Stimulated activated CD4-positive, alpha-beta T cell treated with anti-CD3 and anti-CD28 coated beads, Interleukin-15, amount 100 ng/mL, for 48 hours (primary cell): ENCODE measurements at regions not wholly inside any gene's neighbourhood (a gene's known extent, or its start where the extent isn't known, plus 50 kb on each side); places are given as distances from the start of the nearest gene placed in this dataset.
"Not testable (repeated sequence)": the region's sequence is repeated elsewhere in the genome, so short reads cannot be mapped to it uniquely, and the experiment has no call there.

ENCODE experiments used
- DNase-seq, 2 donors: peaks; one replicate each; pipeline ENCODE4 v3.0.0-alpha.2; 2020; ENCODE audit warnings: low read depth in 2 of 2

DNA sequence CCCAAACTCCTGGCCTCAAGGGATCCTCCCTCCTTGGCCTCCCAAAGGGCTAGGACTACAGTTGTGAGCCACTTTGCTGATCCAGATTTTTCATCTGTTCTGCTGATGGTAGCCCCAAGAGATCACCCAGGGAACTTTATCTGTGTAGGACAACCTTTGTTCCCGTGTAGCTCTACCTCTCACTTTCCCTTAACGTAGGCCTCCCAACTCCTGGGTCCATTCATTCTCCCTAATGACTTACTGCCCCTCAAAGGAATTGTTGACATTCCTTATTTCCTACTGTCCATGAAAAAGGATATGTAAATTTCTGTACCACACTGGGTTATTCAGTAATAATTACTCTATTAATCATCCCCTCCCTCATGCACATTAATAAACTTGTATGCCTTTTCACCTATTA, 51.0 kb upstream of the PHF24 start:
- no peak for DNase-seq

DNA sequence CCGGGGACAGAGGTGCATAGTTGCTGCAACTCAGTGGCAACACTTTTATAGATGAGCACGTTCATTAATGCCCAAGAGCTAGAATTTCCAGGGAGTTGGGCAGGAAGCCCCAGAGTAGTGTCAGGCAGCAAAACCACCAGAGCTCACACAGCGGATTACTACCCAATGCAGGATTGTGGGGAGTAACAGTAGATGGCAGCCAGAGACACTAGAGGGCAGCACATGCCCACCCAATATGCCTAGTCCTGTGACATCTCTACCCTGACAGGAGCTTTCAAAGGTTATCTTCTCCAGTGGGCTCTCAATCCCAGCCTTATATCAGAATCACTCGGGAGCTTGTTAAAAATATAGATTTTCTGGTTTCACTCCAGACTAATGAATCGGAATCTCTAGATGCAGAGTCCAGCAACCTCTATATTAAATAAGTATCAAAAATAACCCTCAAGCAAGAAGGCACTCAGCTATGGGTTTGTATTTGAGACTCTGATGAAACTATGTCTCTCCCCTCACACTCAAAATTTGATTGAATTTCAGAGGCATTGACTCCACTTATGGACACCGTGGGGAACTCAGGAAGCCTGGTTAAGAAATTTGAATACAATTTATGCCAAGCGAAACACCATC, 58.4 kb upstream of the PHF24 start:
- DNase-seq: peak; percentile 63 to 71

DNA sequence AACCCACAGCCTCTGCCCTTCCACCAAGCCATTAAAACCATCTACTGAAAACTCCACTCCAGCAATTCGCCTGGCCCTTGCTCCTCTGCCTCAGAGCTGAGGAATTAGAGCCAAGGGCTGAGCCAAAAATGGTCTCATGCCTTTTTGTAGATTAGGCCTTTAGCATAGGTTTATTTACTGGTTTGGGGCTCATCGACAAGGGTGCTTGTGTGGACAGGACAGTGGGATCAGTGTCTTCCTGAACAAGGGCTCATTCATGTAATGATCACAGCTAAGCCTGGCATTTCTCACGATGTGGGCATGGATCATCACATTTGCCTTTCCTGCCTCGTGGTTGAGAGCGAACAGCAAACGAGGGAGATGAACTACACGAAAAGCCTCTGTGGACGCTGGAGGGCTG, 59.2 kb upstream of the PHF24 start:
- DNase-seq: no peak

DNA sequence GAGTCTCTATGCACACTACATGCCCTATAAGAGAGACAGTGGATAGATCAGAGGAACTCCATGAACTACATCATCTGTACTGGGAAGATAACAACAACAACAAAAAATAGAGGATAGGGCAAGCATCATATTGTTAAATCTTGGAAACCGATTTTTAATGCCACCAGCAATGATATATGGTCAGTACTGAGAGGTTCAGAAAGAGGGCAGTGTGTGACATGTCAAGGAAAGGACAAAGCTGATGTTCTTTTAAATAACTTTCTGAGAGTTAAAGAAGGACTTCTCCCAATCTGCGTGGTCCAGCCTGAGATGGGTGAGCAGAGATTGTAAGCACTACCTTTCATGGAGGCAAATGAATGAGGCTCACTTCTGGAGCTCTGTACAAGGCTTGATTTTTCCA, 62.0 kb upstream of the PHF24 start:
- no peak for DNase-seq

DNA sequence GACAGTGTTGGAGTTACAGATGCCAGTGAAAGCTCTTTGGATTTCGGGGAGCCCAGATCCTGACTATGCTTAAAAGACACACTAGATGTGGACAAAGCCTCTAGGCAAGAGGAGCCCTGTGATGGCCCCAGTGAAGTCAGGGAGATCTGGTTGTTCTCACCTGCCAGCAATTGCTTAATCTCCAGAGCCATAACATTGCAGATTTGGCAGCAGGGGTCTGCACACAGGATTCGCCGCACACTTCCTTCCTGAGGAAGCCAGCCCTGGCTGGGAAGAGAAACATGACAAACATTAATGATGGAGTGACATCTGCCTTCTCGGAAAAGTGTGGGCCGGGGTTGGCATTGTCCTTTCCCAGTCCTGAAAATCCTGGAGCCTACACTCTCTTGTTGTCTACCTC, 65.2 kb upstream of the PHF24 start:
- no peak for DNase-seq

DNA sequence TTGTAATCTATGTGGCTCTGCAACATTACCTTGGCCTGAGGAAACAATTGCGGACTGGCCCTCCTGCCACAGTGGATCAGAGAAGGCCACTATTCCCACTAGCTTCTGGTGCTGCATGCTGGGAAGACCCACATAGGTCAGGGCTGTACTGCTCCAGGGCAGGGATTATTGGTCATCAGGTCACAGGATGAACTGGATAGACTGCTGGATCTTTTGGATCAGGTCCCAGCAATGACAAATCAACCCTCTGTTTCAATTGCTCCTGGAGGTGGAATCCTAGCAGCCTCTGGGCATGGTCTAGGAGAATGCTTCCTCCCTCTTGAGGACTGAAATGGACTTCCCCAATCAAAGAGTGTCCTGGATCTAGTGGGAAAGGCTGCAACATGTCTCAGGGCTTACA, 66.7 kb upstream of the PHF24 start:
- DNase-seq: no peak

DNA sequence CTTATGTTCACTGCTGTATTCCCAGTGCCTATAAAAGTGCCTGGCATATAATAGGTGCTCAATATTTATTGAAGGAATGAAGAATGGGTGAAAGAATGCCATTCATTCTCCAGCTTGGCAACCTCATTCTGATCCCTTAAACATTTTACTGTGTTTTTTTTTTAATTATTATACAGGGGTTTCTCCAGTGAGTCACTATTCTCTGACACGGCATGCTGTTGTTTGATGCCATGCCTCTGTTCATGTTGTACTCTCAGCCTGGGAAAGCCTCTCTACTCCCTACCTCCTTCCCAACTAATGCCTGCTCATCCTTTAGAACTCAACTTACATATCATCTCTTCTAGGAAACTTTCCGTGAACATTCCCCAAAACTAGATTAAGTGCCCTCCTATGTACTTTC, 70.2 kb upstream of the PHF24 start:
- DNase-seq: no peak

DNA sequence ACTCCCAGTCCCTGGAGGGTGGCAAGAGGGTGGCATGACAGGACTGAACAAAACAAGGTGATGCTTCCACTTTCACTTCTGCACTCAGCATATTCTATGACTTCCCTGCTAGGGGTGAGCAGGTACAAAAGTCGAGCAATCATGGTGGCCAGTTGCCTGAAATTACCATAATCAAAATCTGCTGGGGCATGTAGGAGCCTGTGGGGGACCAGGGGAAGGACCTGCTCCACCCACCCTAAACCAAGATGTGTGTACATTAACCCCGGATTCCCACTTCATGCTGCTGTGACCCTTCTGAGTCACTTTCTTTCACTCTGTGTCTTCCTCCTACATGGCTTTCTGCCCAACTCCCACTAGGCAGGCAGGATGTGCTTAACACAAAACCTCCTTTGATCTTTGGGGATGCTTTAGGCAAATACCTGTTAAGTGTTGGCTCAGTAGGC, 73.3 kb upstream of the PHF24 start:
- peak; percentile 10 to 26 for DNase-seq

DNA sequence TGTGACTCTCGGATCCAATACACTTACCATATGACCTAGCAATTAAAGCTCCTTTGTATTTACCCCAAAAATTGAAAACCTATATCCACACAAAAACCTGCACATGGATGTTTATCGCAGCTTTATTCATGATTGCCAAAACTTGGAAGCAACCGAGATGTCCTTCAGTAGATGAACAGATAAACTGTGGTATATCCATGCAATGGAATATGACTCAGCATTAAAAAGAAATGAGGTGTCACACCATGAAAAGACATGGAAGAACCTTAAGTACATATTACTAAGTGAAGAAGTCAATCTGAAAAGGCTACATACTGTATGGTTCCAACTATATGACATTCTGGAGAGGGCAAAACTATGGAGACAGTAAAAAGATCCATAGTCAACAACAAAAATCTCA, 82.0 kb upstream of the PHF24 start:
- DNase-seq: no peak

DNA sequence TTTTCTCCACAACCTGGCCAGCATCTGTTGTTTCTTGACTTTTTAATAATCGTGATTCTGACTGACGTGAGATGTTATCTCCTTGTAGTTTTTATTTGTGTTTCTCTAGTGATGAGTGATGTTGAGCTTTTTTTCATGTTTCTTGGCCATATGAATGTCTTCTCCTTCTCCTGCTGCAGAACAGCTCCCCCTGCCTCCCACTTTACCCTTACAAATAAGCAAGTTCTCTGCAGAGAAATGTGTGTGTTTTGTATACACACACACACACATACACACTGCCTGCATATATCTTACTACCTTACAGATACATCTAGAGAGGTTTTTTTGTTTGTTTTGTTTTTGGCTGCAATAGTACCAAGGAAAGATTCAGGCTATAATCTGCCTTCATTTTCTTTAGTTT, 88.7 kb upstream of the PHF24 start:
- no peak for DNase-seq

DNA sequence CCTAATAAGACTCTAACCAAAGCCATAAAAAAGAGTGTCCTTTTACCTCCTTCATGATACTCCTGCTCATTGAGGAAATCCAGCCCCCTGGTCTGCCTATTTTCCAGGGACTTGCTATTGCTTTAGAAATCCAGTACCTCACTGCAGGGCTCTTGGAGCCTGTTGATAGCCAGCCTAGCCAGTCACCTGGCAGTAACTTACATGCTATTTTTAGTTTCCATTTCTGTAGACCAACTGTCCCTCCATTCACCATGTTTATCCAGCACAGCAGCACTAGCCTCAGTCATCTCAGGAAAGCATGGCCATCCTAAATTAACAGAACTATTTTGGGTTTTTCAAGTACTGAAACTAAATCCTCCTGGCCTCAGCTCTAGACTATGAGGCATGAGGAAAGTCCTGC, 91.5 kb upstream of the PHF24 start:
- no peak for DNase-seq

DNA sequence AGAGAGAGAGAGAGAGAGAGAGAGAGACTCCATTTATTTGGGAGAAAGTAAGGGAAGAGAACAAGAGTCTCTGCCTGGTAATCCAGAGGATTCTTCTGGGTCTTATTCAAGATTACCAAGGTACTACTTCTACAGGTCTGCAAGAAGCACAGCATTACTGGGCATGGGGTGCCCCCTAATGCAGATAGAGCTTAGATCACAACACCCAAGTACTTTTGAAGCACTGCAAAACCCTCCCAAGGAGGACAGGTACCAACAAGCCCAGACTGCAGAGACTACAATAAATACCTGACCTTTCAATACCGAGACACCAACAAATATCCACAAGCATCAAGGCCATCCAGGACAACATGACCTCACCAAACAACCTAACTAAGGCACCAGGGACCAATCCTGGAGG, 94.7 kb upstream of the PHF24 start:
- no peak for DNase-seq

DNA sequence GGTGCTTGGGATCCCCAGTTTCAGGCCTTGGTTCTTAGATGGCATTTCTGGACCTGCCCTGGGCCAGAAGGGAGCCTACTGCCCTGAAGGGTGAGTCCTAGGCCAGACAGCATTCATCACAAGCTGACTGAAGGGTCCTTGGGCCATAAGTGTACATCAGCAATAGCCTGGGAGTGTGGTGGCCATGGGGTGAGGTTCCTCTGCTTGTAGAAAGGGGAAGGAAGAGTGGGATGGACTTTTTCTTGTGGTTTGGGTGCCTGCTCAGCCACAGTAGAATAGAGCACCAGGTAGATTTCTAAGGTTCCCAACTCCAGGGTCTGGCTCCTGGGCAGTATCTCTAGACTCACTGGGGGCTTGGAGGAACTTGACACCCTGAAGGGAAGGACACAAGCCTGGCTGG, 95.2 kb upstream of the PHF24 start:
- no peak for DNase-seq

DNA sequence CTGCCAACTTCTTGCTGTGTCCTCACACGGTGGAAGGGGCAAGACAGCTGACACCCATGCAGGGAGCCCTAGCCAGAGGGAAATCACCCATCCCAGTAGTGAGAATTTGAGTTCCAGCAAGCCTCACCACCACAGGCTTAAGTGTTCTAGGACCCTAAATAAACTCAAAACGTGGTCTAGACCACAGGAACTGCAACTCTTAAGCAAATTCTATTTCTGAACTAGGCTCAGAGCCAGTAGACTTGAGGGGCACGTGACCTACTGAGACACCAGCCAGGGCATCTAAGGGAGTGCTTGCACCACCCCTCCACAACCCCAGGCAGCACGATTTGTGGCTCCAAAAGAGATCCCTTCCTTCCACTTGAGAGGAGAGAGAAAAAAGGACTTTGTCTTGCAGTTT, 96.0 kb upstream of the PHF24 start:
- no peak for DNase-seq

DNA sequence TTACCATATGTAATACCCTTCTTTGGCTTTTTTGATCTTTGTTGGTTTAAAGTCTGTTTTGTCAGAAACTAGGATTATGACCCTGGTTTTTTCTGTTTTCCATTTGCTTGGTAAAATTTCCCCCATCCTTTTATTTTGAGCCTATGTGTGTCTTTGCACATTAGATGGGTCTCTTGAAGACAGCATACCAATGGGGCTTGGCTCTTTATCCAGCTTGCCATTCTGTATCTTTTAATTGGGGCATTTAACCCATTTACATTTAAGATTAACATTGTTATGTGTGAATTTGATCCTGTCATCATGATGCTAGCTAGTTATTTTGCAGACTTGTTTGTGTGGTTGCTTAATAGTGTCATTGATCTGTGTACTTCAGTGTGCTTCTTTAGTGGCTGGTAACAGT, 103.1 kb upstream of the PHF24 start:
- DNase-seq: not testable (repeated sequence)

DNA sequence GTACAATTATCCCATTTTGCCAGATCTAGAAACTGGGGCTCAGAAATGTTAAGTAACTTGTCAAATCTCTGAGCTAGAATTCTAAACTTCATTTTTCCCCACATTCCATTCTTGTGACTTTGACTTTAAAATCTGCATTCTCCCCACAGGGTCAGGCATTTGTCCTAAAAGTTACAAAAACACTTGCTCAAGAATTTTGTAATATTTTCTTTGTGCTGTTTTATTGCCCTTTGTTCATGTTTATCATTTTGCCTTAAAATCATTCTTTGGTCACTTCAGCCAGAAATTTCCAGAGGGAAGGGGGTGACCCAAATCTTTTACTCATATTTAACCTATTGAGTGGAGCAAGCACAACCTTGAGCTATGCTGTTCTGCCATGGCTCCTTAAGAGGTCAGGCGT, 120.1 kb upstream of the CCL21 start:
- no peak for DNase-seq

DNA sequence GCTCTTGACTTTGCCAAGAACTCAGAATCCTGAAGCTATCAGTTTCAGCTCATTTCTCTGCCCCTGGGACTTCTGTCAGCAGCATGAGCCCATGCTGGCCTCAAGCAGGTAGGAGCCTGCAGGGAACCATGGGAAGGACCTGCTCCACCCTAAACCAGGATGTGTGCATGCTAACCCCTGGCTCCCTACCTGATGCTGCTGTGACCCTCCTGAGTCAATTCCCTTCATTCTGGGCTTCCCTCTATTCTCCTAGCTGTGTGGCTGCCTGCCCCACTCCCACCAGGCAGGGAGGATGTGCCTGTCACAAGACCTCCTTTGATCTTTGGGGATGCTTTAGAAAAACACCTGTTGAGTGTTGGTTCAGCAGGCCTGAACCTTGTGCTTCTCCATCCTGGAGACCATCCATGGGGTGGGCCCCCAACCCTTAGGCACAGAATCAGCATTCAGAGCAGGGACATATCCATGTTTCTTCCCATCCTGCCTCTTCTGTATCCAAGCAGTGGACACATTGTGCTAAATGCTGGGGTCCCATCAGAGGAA, 117.1 kb upstream of the CCL21 start:
- DNase-seq: no peak

DNA sequence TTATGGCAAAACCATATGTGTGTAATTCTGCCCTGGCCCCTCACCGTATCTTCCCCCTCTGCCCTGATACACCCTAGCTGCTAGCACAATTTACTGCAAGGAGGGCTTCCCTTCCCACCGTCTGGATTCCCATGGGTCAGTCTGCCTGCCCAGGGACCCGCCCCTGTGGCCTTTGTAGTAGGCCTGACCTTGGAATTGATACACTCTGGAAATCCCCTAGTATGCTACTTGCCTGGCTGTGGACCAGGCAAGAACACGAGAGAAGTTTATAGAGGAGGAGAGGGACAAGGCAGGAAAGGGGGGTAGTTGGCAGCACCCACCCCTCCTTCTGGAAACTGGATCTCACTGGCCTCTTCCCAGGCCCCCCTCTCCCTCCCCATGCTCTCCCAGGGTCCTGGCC, 115.8 kb upstream of the CCL21 start:
- no peak for DNase-seq

DNA sequence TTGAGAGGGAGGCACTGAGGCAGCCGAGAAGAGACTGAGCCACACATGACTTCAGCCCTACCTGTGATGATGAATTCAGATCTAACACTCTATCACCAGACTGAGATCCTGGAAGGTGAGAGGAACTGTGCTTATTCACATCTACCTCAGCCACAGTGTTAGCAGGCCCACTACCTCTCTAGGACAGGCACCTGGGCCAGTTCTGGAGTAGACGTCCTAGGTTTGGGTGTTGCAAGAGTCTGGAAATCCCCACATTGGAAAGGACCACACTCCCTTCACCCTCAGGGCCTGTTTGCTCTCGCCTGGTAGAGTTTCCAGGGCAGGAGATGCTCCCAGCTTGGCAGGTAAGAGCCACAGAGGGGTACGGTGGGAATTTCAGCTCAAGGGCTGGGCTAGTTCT, 113.8 kb upstream of the CCL21 start:
- no peak for DNase-seq

DNA sequence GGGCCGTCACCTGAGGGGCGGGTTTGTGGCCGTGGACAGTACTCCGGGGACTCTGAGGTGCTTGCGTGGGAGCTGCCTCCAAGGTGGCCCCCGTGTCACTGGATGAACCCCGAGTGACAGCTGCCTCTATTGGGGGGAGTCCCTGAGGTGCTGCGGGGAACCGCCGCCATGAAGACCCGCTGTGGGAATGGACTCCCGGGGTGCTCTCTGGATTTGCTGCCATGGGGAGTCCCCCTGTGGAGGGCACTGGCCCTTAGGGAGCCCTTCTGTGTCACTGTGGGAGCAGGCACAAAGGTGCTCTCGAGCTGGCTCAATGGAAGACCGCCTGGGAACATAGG, 100.2 kb upstream of the CCL21 start:
- no peak for DNase-seq

DNA sequence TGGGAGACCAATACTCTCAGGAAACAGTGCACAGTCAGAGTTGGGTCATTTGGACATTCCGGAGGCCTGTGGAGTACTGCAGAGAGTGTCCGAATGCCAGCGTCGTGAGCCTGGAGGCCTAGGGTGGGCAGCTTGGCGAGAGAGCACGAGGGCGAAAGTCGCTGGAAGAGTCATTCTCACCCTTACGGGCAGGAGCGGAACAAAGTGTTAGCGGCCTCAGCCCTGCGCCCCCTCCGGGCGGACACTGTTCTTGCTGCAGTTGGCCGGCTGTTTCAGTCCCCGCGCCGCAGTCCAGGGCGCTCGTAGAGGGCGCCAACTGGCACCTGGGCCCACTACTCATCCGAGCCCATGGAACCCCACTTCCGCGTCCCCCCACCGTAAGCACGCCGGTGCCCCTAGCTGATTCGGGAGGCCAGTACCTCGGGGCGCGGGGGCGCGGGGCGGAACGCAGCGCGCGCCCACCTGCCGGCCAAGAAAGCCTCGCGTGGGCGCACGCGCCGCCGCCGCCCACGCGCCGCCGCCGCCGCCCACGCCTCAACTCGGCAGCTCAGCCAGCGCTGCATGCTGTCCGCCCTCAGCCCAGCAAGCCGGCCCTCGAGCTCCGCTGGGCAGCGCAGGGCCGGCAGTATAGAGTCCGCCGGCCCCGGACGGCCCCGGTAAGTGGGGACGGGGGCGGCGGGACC, 99.7 kb upstream of the CCL21 start:
- DNase-seq: no peak

DNA sequence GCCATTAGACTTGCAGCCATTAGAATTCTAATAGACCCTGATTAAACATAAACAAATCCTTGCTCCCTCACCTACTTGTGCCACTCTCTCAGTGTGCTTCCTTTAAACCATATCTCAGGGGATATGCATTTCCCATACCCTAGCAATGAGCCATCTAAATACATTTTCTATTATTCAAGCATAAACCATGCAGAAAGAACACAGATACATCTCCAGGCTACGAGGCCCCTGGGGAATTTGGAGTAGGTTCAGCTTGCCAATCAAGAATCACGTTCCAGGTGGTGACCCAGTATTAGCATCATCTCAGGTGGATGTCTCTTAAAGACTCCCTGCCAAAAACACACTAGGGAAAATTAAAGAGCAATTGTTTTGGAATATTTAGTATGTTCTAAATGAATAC, 93.0 kb upstream of the CCL21 start:
- no peak for DNase-seq

DNA sequence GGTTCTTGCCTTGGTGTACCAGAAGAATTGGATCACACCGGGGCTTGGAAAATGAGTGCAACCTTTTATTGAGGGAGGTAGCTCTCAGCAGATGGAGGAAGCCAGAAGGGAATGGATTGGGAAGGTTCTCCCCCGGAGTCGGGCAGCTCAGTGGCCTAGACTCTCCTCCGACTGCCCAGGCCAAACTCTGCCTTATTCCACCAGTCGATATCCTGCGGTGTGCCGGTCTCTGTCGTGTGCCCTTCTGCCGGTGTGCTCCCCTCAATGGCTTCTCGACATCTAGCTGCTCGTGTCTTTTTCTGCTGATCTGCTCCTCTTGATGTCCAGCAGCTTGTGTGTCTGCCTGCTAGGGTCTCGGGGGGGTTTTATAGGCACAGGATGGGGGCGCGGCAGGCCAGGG, 87.4 kb upstream of the CCL21 start:
- DNase-seq: no peak

DNA sequence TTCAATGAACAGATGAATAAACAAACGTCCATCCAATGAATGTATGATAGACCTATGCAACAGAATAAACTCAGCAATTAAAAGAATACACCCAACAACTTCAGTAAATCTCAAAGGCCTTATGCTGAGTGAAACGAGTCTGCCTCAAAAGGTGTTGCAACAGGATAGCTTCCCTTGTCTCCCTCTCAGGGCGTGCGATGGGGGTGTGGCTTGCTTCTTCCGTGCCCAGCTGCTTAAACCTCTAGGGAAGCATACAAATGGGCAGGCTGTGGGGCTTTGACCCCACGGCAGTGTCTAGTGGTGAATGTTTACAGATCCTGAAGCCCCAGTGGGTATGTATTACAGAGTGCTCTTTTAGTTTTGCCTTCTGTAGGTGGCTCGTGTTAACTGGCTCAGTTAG, 87.0 kb upstream of the CCL21 start:
- no peak for DNase-seq
